ENCODE measurements at regions not wholly inside any gene's neighbourhood (a gene's known extent, or its start where the extent isn't known, plus 50 kb on each side); places are given as distances from the start of the nearest gene placed in this dataset.

DNA sequence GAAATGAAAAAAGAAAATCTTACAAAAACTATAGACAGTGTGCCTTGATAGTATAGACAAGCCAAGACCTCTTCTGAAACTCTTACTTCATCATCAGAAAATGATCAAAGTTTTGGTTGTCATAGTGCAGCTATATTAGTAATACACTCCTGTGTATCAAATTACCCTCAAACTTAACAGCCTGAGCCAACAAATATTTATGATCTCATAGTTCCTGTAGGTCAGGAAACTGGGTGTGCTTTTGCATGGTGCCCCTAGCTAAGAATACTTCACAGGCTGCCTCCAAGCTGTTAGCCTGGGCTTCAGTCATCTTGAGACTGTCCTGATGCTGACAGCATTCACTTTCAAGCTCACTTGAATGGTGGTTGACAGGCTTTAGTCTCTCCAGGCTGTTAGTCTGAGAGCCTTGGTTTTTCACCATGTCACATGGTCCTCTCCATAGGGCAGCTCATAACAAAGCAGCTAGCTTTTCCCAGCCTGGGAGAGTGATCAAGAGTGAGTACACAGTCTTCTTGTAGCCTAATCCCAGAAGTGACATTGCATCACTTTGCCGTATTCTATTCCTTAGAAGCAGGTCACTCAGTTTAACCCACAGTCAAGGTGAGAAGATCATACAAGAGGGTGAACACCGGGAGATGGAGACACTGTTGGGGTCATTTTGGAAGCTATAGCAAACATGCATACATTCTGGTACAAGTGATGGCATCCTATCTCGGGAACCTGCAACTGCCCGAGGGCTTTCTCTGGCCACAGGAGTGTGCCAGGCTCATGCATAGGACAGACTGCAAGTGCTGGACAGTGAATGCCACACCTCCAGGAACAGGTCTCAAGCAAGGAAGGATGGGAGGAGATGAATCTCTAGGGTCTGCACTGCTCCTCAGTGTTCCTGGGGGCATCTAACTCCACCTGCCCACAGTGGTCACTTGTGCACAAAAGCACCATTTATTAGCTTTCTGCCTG, 173.4 kb upstream of the CADPS start:
- TF ChIP-seq, protein P1, sequence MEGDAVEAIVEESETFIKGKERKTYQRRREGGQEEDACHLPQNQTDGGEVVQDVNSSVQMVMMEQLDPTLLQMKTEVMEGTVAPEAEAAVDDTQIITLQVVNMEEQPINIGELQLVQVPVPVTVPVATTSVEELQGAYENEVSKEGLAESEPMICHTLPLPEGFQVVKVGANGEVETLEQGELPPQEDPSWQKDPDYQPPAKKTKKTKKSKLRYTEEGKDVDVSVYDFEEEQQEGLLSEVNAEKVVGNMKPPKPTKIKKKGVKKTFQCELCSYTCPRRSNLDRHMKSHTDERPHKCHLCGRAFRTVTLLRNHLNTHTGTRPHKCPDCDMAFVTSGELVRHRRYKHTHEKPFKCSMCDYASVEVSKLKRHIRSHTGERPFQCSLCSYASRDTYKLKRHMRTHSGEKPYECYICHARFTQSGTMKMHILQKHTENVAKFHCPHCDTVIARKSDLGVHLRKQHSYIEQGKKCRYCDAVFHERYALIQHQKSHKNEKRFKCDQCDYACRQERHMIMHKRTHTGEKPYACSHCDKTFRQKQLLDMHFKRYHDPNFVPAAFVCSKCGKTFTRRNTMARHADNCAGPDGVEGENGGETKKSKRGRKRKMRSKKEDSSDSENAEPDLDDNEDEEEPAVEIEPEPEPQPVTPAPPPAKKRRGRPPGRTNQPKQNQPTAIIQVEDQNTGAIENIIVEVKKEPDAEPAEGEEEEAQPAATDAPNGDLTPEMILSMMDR (IDR thresholded peaks at IDR 0.05), result no peak
- TF ChIP-seq EP300 (IDR thresholded peaks at IDR 0.05) (no peak), POLR2A (IDR thresholded peaks at IDR 0.05) (no peak)

Data from sigmoid colon (tissue), 4 donors.